ENCODE measurements at regions not wholly inside any gene's neighbourhood (a gene's known extent, or its start where the extent isn't known, plus 50 kb on each side); places are given as distances from the start of the nearest gene placed in this dataset.

DNA sequence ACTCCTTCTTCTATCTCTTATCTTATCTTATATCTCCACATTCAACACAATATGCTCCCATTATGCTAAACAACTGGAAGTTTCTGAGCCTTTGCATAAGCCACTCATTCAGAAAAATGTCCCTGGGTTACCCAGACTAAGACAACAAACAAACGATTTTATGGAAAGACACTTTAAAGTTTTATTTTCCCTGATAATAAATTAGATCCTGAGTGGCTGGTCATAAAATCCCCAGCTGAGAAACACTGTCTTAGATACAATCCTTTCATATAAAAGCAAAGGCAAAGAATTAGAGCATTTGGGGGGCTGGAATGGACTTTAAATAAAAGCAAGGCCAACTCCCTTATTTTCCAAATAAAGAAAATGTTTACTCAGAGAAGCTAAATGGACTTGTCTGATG lies 322.3 kb downstream of the GBE1 start:
- TF ChIP-seq ZNF274 (IDR thresholded peaks at IDR 0.05; ENCODE audit: low read depth, low read length), result no peak
- no peak overlapping the region for H3K4me3 ChIP-seq (ENCODE audit: low read length)

- TF ChIP-seq ZNF274 (IDR thresholded peaks at IDR 0.05; ENCODE audit: low read depth, low read length), result no peak
Measured at GRCh38 chr3:81437683-81438082, 323.8 kb downstream of the GBE1 start.

GRCh38 chr3:81436182-81436581 lies 325.3 kb downstream of the GBE1 start:
- no peak for TF ChIP-seq ZNF274 (IDR thresholded peaks at IDR 0.05; ENCODE audit: low read depth, low read length)
- no peak overlapping the region for H3K4me3 ChIP-seq (ENCODE audit: low read length)

More at GRCh38 chr3:81437683-81438082, 323.8 kb downstream of the GBE1 start:
- no peak overlapping the region for H3K4me3 ChIP-seq (ENCODE audit: low read length)

GRCh38 chr3:81435050-81435449 lies 326.4 kb downstream of the GBE1 start:
- no peak overlapping the region for H3K4me3 ChIP-seq (ENCODE audit: low read length)
- no peak for TF ChIP-seq ZNF274 (IDR thresholded peaks at IDR 0.05; ENCODE audit: low read depth, low read length)

DNA sequence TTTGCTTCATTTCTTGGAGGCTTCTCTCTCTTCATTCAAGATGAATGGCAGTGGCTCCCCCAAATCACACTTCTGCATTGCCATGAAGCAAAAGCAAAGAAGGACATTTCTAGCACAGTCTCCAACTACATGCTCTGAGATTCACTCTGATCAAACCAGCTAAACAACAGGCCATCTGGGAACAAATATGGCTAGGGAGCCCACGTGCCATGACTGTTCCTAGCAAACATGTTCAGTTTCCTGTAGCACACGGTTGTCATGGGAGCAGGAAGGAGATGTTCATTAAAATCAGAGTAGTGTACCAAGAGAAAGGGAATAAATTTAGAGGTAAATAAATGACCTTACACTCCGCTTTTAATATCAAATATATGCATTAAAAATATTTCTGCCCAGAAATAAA lies 327.3 kb downstream of the GBE1 start:
- no peak overlapping the region for H3K4me3 ChIP-seq (ENCODE audit: low read length)
- TF ChIP-seq ZNF274 (IDR thresholded peaks at IDR 0.05; ENCODE audit: low read depth, low read length), result no peak

DNA sequence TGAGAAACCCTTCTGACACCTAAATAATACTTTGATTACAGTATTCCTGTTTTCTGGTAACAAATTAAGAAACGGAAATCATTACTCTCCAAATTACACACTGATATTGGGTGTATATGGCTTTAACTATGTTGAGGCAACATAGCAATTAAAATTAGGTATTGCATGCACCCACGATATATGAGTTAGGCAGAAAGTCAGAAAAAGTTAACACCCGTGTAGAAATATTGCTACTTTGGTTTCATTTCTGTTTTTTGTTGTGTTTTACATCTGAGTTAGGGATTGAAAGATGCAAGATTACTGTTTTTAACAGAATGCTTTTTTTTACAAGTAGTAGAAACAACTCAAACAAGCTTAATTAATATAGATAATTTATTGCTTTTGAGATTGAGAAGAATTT lies 327.8 kb downstream of the GBE1 start:
- H3K4me3 ChIP-seq (ENCODE audit: low read length), result no peak overlapping the region
- no peak for TF ChIP-seq ZNF274 (IDR thresholded peaks at IDR 0.05; ENCODE audit: low read depth, low read length)

GRCh38 chr3:81432456-81432855 lies 329.0 kb downstream of the GBE1 start:
- H3K4me3 ChIP-seq (ENCODE audit: low read length), result no peak overlapping the region
- no peak for TF ChIP-seq ZNF274 (IDR thresholded peaks at IDR 0.05; ENCODE audit: low read depth, low read length)

GRCh38 chr3:81426826-81427577 lies 334.4 kb downstream of the GBE1 start:
- no peak overlapping the region for H3K4me3 ChIP-seq (ENCODE audit: low read length)

DNA sequence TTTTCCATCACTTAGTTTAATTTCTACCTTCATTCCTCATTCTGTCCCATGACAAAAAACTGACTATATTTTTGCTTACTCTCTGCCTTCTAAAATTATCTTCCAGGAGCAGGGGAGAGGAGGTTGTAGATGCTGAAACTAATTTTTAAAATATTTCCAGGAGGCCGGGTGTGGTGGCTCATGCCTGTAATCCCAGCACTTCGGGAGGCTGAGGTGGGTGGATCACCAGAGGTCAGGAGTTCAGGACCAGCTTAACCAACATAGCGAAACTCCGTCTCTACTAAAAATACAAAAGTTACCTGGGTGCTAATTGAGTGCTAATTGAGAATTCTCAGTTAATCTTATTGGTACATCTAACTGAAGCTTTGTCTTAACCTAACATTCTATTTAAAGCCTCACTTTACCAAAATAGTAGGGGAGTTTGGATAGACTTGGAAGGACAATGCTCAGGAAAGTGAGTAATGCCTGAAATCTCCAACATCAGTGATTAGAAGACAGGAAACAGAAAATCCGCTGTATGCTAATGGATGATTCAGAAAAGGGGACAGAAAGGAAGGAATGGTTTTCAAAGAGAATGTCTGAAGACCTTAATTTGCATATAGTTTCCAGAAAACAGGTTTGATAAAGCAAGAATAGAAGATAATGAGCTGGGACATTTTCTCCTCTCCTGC lies 336.1 kb downstream of the GBE1 start:
- no peak for TF ChIP-seq ZNF274 (IDR thresholded peaks at IDR 0.05; ENCODE audit: low read depth, low read length)
- H3K4me3 ChIP-seq (ENCODE audit: low read length), result no peak overlapping the region

More at GRCh38 chr3:81426826-81427577, 334.4 kb downstream of the GBE1 start:
- TF ChIP-seq ZNF274 (IDR thresholded peaks at IDR 0.05; ENCODE audit: low read depth, low read length), result no peak

DNA sequence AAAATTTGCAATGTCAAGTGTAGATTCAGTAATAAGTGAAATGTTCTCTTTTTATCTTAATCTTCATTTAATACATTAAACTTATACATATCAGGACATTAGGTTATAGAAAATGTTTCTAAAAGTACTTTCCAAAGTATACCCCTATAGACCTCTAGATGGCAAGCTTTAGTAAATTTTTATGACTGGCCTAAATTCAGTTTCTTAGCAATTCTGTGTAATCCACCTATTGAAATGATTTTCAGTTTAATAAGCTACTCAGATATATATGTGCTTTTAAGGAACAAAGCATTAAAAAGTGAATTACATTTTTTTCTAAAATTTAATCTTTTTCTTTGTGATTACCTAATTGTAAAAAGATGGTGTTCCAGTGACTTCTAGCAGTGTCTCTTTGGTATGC lies 342.2 kb downstream of the GBE1 start:
- TF ChIP-seq ZNF274 (IDR thresholded peaks at IDR 0.05; ENCODE audit: low read depth, low read length), result no peak
- no peak overlapping the region for H3K4me3 ChIP-seq (ENCODE audit: low read length)

- H3K4me3 ChIP-seq (ENCODE audit: low read length), result no peak overlapping the region
- TF ChIP-seq ZNF274 (IDR thresholded peaks at IDR 0.05; ENCODE audit: low read depth, low read length), result no peak
Measured at GRCh38 chr3:81416812-81417211, 344.6 kb downstream of the GBE1 start.

DNA sequence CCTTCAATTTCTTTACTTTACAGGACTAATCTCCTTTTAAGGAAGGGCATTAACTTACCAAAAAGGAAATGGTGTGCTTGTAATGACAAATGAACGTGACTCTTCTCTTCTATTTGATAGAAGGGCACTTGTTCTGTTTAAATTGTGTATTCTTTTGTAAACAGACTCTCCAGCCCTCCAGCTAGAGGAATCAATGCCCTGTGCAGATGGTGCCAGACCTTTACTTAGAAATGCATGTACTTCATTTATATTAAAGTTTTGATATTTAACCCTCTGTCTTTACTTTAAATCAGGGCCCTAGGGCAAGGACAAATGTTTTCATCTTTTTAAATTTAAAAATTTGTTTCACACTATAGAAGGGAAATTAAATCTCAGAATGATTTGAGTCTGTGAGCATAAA lies 355.1 kb downstream of the GBE1 start:
- no peak for TF ChIP-seq ZNF274 (IDR thresholded peaks at IDR 0.05; ENCODE audit: low read depth, low read length)
- H3K4me3 ChIP-seq (ENCODE audit: low read length), result no peak overlapping the region

DNA sequence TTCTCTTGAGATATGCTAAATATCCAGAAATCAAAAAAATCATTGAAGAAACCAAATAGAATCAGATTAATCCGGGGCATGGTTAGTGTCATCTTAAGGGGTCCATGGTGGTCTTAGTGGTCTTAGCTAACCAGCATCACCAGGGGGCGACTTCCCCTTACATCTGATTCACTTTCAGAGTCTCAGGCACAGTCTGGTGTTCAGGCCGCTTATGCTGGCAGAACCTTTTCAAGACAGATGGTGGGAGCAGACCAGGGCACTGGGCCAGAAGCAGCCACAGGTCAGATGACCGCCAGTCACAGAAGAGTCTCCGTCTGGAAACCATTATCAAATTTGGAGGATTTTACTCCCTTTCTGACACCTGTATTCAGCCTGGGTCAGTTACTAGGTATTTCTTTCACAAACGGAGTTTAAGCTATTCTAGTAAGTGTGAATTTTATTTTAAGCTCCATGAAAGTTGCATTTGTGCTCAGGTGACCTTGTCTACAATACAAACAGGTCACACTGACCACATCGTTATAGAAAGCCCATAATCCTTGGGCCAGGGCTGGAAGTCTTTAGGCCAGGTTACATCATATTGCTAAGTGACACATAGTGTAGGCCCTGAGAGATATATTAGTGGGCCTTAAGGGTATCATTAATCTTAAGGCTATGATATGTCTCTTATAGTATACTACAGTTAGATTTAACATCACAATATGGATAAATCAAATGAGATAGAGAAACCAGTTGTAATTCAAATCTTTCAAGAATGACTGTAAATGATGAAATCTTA lies 365.5 kb downstream of the GBE1 start:
- H3K4me3 ChIP-seq (ENCODE audit: low read length), result no peak overlapping the region
- TF ChIP-seq ZNF274 (IDR thresholded peaks at IDR 0.05; ENCODE audit: low read depth, low read length), result no peak

DNA sequence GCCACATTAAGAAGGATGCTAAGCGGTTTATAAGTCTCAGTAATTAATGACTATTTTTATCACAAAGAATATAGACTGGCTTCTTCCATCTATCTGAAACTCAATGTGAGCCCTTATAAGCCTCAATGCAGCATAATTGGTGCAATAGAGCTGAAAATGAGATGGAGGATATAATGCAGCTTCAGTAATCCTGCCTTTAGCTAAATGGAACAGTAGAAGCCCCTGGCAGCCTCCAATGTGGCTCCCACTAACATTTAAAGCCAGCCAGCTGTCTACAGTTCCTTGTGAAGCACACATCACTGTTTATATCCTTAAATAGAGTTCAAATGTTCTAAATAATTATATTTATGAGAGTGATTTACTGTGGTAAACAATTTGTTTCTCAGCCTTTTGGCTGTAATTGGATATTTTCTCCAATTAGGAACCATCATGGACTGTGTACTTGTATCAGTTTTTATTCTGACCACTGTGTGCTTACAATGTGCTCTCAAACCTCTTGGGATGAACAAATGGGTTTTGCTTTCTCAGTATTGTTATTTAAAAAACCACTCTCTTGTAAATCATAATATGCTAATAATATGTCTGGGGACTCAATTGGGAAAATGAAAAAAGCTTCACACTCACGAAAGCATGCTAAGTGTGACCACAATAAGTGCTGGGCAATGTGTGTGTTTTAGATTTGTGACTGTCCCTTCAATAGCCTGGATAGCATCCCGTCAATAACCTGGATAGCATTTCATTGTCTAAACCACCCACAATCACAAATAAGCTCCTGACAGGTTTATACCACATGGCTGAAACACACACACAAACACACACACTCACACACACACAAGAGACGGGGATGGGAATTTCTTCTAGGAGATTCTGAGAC lies 366.6 kb downstream of the GBE1 start:
- H3K4me3 ChIP-seq (ENCODE audit: low read length), result no peak overlapping the region
- TF ChIP-seq ZNF274 (IDR thresholded peaks at IDR 0.05; ENCODE audit: low read depth, low read length), result no peak
